HEK293 (cell line): ENCODE measurements at regions not wholly inside any gene's neighbourhood (a gene's known extent, or its start where the extent isn't known, plus 50 kb on each side); places are given as distances from the start of the nearest gene placed in this dataset.
"Not testable (repeated sequence)": the region's sequence is repeated elsewhere in the genome, so short reads cannot be mapped to it uniquely, and the experiment has no call there.

ENCODE experiments used
- CTCF ChIA-PET: fragments of 350-600 bp; formaldehyde crosslinking; extraction: SDS; loops from one replicate; lab custom pipeline; 2021; ENCODE audit warnings: antibody characterized with exemption; lab: Yijun Ruan, JAX
- POLR2A ChIA-PET: fragments of 300-600 bp; formaldehyde crosslinking; extraction: SDS; loops from one replicate; lab custom pipeline; 2020; ENCODE audit warnings: antibody characterized with exemption, inconsistent platforms; lab: Yijun Ruan, JAX
- H3K27ac ChIP-seq: fragments of 200-500 bp; sonication (Bioruptor generic); 2 replicates; pipeline ENCODE4 v1.5.1; 2014; ENCODE audit warnings: low read depth, low read length, control low read depth, inconsistent platforms; ENCODE audit errors: extremely low read depth
- H3K36me3 ChIP-seq, 2 experiments: fragments of 200-500 bp in 1 of 2; sonication (Bioruptor generic) in 1 of 2; 1 replicate in 1 of 2; 2 replicates in 1 of 2; pipeline ENCODE4 v1.5.1; 2014 to 2017; ENCODE audit warnings: inconsistent platforms in 2 of 2, low read length in 2 of 2; ENCODE audit not compliant: control insufficient read depth in 2 of 2, insufficient read depth in 1 of 2
- H3K4me1 ChIP-seq: fragments of 200-500 bp; sonication (Bioruptor generic); 2 replicates; pipeline ENCODE4 v1.5.1; 2014; ENCODE audit warnings: mild to moderate bottlenecking, low read length, inconsistent platforms; ENCODE audit not compliant: control insufficient read depth, insufficient read depth
- H3K4me3 ChIP-seq: 2 replicates; pipeline ENCODE4 v1.5.1; 2011; ENCODE audit warnings: low read depth, mild to moderate bottlenecking, control low read depth, low read length, moderate library complexity
- H3K9me3 ChIP-seq: fragments of 200-500 bp; sonication (Bioruptor generic); 2 replicates; pipeline ENCODE4 v1.5.1; 2014; ENCODE audit warnings: low read depth, low read length, inconsistent platforms; ENCODE audit not compliant: control insufficient read depth, insufficient read depth
- GFI1B ChIP-seq: fragments of 450-650 bp; formaldehyde crosslinking; IDR thresholded peaks from 2 replicates; pipeline ENCODE4 v1.5.1; 2016; ENCODE audit warnings: missing biosample characterization, missing genetic modification characterization
- KLF17 ChIP-seq: fragments of 450-650 bp; formaldehyde crosslinking; IDR thresholded peaks from 2 replicates; pipeline ENCODE4 v1.5.1; 2016; ENCODE audit warnings: missing biosample characterization, missing genetic modification characterization
- OSR2 ChIP-seq: fragments of 450-650 bp; formaldehyde crosslinking; IDR thresholded peaks from 2 replicates; pipeline ENCODE4 v1.5.1; 2016; ENCODE audit warnings: missing biosample characterization, missing genetic modification characterization
- REPIN1 ChIP-seq: fragments of 450-650 bp; formaldehyde crosslinking; IDR thresholded peaks from 2 replicates; pipeline ENCODE4 v1.5.1; 2017; ENCODE audit warnings: missing biosample characterization, missing genetic modification characterization, low read depth
- YY1 ChIP-seq: fragments of 450-650 bp; formaldehyde crosslinking; IDR thresholded peaks from 2 replicates; pipeline ENCODE4 v1.5.1; 2018; ENCODE audit warnings: missing biosample characterization, missing genetic modification characterization
- ZBTB1 ChIP-seq: fragments of 450-650 bp; formaldehyde crosslinking; IDR thresholded peaks from 2 replicates; pipeline ENCODE4 v1.5.1; 2016; ENCODE audit warnings: missing biosample characterization, missing genetic modification characterization
- ZBTB21 ChIP-seq: fragments of 450-650 bp; formaldehyde crosslinking; IDR thresholded peaks from 2 replicates; pipeline ENCODE4 v1.5.1; 2017; ENCODE audit warnings: missing biosample characterization, missing genetic modification characterization
- ZBTB26 ChIP-seq: fragments of 450-650 bp; formaldehyde crosslinking; optimal IDR thresholded peaks from 2 replicates; pipeline ENCODE3; 2016; ENCODE audit warnings: missing biosample characterization, mild to moderate bottlenecking, missing genetic modification characterization
- ZNF114 ChIP-seq: fragments of 450-650 bp; formaldehyde crosslinking; IDR thresholded peaks from 2 replicates; pipeline ENCODE4 v1.5.0; 2017; ENCODE audit warnings: missing biosample characterization, missing genetic modification characterization
- ZNF146 ChIP-seq: fragments of 450-650 bp; formaldehyde crosslinking; IDR thresholded peaks from 2 replicates; pipeline ENCODE4 v1.5.1; 2016; ENCODE audit warnings: missing biosample characterization, missing genetic modification characterization
- ZNF24 ChIP-seq: fragments of 450-650 bp; formaldehyde crosslinking; IDR thresholded peaks from 2 replicates; pipeline ENCODE4 v1.5.1; 2016; ENCODE audit warnings: missing biosample characterization, missing genetic modification characterization
- ZNF324 ChIP-seq: fragments of 450-650 bp; formaldehyde crosslinking; IDR thresholded peaks from 2 replicates; pipeline ENCODE4 v1.5.1; 2016; ENCODE audit warnings: missing biosample characterization, missing genetic modification characterization
- ZNF335 ChIP-seq: fragments of 450-650 bp; formaldehyde crosslinking; conservative IDR thresholded peaks from 2 replicates; pipeline ENCODE4 v1.5.1; 2016; ENCODE audit warnings: missing biosample characterization, missing genetic modification characterization
- ZNF341 ChIP-seq: fragments of 450-650 bp; formaldehyde crosslinking; IDR thresholded peaks from 2 replicates; pipeline ENCODE4; 2016; ENCODE audit warnings: low read depth, missing biosample characterization, missing genetic modification characterization
- ZNF398 ChIP-seq: fragments of 450-650 bp; formaldehyde crosslinking; IDR thresholded peaks from 2 replicates; pipeline ENCODE4 v1.5.1; 2017; ENCODE audit warnings: missing biosample characterization, missing genetic modification characterization
- ZNF416 ChIP-seq: fragments of 450-650 bp; formaldehyde crosslinking; IDR thresholded peaks from 2 replicates; pipeline ENCODE4 v1.5.1; 2016; ENCODE audit warnings: missing biosample characterization, missing genetic modification characterization
- ZNF530 ChIP-seq: fragments of 450-650 bp; formaldehyde crosslinking; IDR thresholded peaks from 2 replicates; pipeline ENCODE4 v1.5.1; 2016; ENCODE audit warnings: low read depth, missing biosample characterization, missing genetic modification characterization
- ZNF555 ChIP-seq: fragments of 450-650 bp; formaldehyde crosslinking; conservative IDR thresholded peaks from 2 replicates; pipeline ENCODE4 v1.5.1; 2017; ENCODE audit warnings: missing biosample characterization, mild to moderate bottlenecking, missing genetic modification characterization, inconsistent platforms
- ZNF571 ChIP-seq: fragments of 450-650 bp; formaldehyde crosslinking; IDR thresholded peaks from 2 replicates; pipeline ENCODE4 v1.5.0; 2017; ENCODE audit warnings: missing biosample characterization, missing genetic modification characterization
- ZNF645 ChIP-seq: fragments of 450-650 bp; formaldehyde crosslinking; IDR thresholded peaks from 2 replicates; pipeline ENCODE4; 2016; ENCODE audit warnings: missing biosample characterization, missing genetic modification characterization
- ZNF747 ChIP-seq: fragments of 450-650 bp; formaldehyde crosslinking; IDR thresholded peaks from 2 replicates; pipeline ENCODE4 v1.5.1; 2016; ENCODE audit warnings: missing biosample characterization, missing genetic modification characterization
- ZSCAN30 ChIP-seq: fragments of 450-650 bp; IDR thresholded peaks from 2 replicates; pipeline ENCODE4 v1.5.1; 2018; ENCODE audit warnings: missing biosample characterization, mild to moderate bottlenecking, missing genetic modification characterization, moderate library complexity
- ZSCAN5A ChIP-seq: fragments of 450-650 bp; formaldehyde crosslinking; IDR thresholded peaks from 2 replicates; pipeline ENCODE4 v1.5.1; 2016; ENCODE audit warnings: missing biosample characterization, missing genetic modification characterization

GRCh38 chr4:138779761-138780160, 235.8 kb upstream of the NOCT start:
- H3K36me3 ChIP-seq, H3K27ac ChIP-seq, H3K4me3 ChIP-seq, H3K4me1 ChIP-seq, H3K9me3 ChIP-seq, CTCF ChIA-PET, POLR2A ChIA-PET: not testable (repeated sequence)
- peak; percentile 57 for TF ChIP-seq ZNF146 (tag by site-specific recombination)

GRCh38 chr4:138775890-138776289, 239.7 kb upstream of the NOCT start:
- CTCF ChIA-PET, result interaction anchor here (0.5 kb wide), 1 partner anchor 302 kb away, joined by 4 read pairs; no protein-coding TSS in a partner anchor
- Histone ChIP-seq H3K9me3 (no peaks in the 10 kb centered on the region), H3K4me1 (no peaks in the 10 kb centered on the region), H3K36me3 (no peaks in the 10 kb centered on the region)
- POLR2A ChIA-PET, result no interaction called here
- TF ChIP-seq ZNF555 (no peak), ZNF530 (tag by site-specific recombination) (no peak), ZBTB21 (tag by site-specific recombination) (no peak), ZNF747 (tag by site-specific recombination) (no peak), OSR2 (tag by site-specific recombination) (no peak), REPIN1 (tag by site-specific recombination) (no peak), ZNF324 (tag by site-specific recombination) (no peak), ZNF416 (tag by site-specific recombination) (no peak), ZNF24 (tag by site-specific recombination) (no peak), YY1 (tag by site-specific recombination) (no peak), ZBTB1 (tag by site-specific recombination) (no peak), KLF17 (tag by site-specific recombination) (no peak)
- TF ChIP-seq, all 188 proteins: peak for 0
- Histone ChIP-seq H3K27ac (no peak overlapping the region), H3K4me3 (no peak overlapping the region)

- POLR2A ChIA-PET, result no interaction called here
- CTCF ChIA-PET, result no interaction called here
These were observed 240.1 kb upstream of the NOCT start for GRCh38 chr4:138775489-138775888.

GRCh38 chr4:138774940-138775339, 240.6 kb upstream of the NOCT start:
- Histone ChIP-seq H3K36me3 (no peaks in the 10 kb centered on the region), H3K27ac (no peak overlapping the region), H3K9me3 (no peaks in the 10 kb centered on the region), H3K4me3 (no peak overlapping the region), H3K4me1 (no peaks in the 10 kb centered on the region)
- ChIA-PET POLR2A (no interaction called here), CTCF (no interaction called here)
- TF ChIP-seq ZSCAN5A (tag by site-specific recombination) (no peak), GFI1B (tag by site-specific recombination) (no peak), ZNF571 (no peak), ZNF335 (tag by site-specific recombination) (no peak), ZBTB26 (tag by site-specific recombination) (no peak), ZNF398 (tag by site-specific recombination) (no peak)

More at GRCh38 chr4:138775489-138775888, 240.1 kb upstream of the NOCT start:
- no peak overlapping the region for H3K27ac ChIP-seq
- no peaks in the 10 kb centered on the region for H3K4me1 ChIP-seq
- H3K4me3 ChIP-seq, result no peak overlapping the region
- no peaks in the 10 kb centered on the region for H3K36me3 ChIP-seq
- H3K9me3 ChIP-seq, result no peaks in the 10 kb centered on the region
- TF ChIP-seq ZNF341 (no peak), ZNF645 (tag by site-specific recombination) (no peak), ZSCAN30 (no peak), ZNF114 (tag by site-specific recombination) (no peak)
- TF ChIP-seq, all 188 proteins: peak for 0
